ENCODE measurements at regions not wholly inside any gene's neighbourhood (a gene's known extent, or its start where the extent isn't known, plus 50 kb on each side); places are given as distances from the start of the nearest gene placed in this dataset.

- H3K27ac ChIP-seq, result no peak overlapping the region
- TF ChIP-seq CTCF (conservative IDR thresholded peaks at IDR 0.05) (no peak), ZFX (IDR thresholded peaks at IDR 0.05) (no peak)
Measured at GRCh38 chr1:82640352-82640751, 839.6 kb downstream of the ADGRL2 start.

GRCh38 chr1:82634266-82634665, 833.5 kb downstream of the ADGRL2 start:
- no peak overlapping the region for H3K27ac ChIP-seq
- no peak for TF ChIP-seq ZFX (IDR thresholded peaks at IDR 0.05)
- TF ChIP-seq CTCF (conservative IDR thresholded peaks at IDR 0.05), result no peak

- H3K27ac ChIP-seq, result no peak overlapping the region
- no peak for TF ChIP-seq CTCF (conservative IDR thresholded peaks at IDR 0.05)
- no peak for TF ChIP-seq ZFX (IDR thresholded peaks at IDR 0.05)
Measured at GRCh38 chr1:82632155-82632554, 831.4 kb downstream of the ADGRL2 start.

GRCh38 chr1:82628887-82629286, 828.2 kb downstream of the ADGRL2 start:
- no peak for TF ChIP-seq ZFX (IDR thresholded peaks at IDR 0.05)
- no peak for TF ChIP-seq CTCF (conservative IDR thresholded peaks at IDR 0.05)
- no peak overlapping the region for H3K27ac ChIP-seq

GRCh38 chr1:82625537-82625936, 824.8 kb downstream of the ADGRL2 start:
- TF ChIP-seq CTCF (conservative IDR thresholded peaks at IDR 0.05), result no peak
- no peak for TF ChIP-seq ZFX (IDR thresholded peaks at IDR 0.05)
- no peak overlapping the region for H3K27ac ChIP-seq

- TF ChIP-seq ZFX (IDR thresholded peaks at IDR 0.05) (no peak), CTCF (conservative IDR thresholded peaks at IDR 0.05) (no peak)
Measured at GRCh38 chr1:82621076-82621475, 820.3 kb downstream of the ADGRL2 start.

GRCh38 chr1:82614090-82614489, 813.4 kb downstream of the ADGRL2 start:
- TF ChIP-seq ZFX (IDR thresholded peaks at IDR 0.05) (no peak), CTCF (conservative IDR thresholded peaks at IDR 0.05) (no peak)
- H3K27ac ChIP-seq, result no peak overlapping the region

More at GRCh38 chr1:82621076-82621475, 820.3 kb downstream of the ADGRL2 start:
- no peak overlapping the region for H3K27ac ChIP-seq

All from C4-2B (cell line).